MG63 (cell line): ENCODE measurements at regions not wholly inside any gene's neighbourhood (a gene's known extent, or its start where the extent isn't known, plus 50 kb on each side); places are given as distances from the start of the nearest gene placed in this dataset.

ENCODE experiments used
- DNase-seq: peaks from one replicate; pipeline ENCODE4 v3.0.0-alpha.2; 2020
- H3K27me3 ChIP-seq: fragments of 250-450 bp; sonication (Bioruptor Pico); 2 replicates; pipeline ENCODE4 v1.5.1; 2020; ENCODE audit warnings: mild to moderate bottlenecking, moderate library complexity
- H3K36me3 ChIP-seq: fragments of 250-450 bp; sonication (Bioruptor Pico); 2 replicates; pipeline ENCODE4 v1.5.1; 2020; ENCODE audit warnings: mild to moderate bottlenecking, moderate library complexity
- H3K4me3 ChIP-seq: fragments of 250-450 bp; sonication (Bioruptor Pico); 2 replicates; pipeline ENCODE4 v1.5.1; 2020; ENCODE audit warnings: mild to moderate bottlenecking, moderate library complexity
- H3K9me3 ChIP-seq: fragments of 250-450 bp; sonication (Bioruptor Pico); 2 replicates; pipeline ENCODE4 v1.5.1; 2020; ENCODE audit warnings: mild to moderate bottlenecking, moderate library complexity

- Histone ChIP-seq H3K27me3 (no peaks in the 10 kb centered on the region), H3K36me3 (no peaks in the 10 kb centered on the region), H3K4me3 (no peak overlapping the region), H3K9me3 (no peaks in the 10 kb centered on the region)
- DNase-seq = no peak
Measured at GRCh38 chr16:51045186-51045585, 105.9 kb downstream of the SALL1 start.

DNA sequence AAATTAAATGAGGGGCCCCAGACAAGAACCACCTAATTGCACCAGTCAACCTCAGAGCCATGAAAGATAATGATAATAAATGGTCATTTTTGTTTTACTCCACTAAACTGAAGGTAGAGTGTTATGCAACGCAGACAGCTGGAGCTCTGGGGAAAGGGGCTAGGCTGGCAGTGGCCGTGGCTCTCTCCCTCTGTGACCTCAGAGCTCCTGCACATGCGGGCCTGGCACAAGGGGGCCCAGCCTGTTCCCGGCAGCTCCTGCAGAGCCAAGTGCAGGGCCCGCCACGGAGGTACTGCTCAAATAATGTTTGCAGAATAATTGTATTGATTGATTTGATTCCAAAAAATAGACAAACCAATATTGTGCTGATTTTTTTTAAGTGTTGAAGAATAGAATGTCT, 109.5 kb downstream of the SALL1 start:
- Histone ChIP-seq H3K36me3 (no peaks in the 10 kb centered on the region), H3K4me3 (no peak overlapping the region), H3K9me3 (no peaks in the 10 kb centered on the region), H3K27me3 (no peaks in the 10 kb centered on the region)
- no peak for DNase-seq

DNA sequence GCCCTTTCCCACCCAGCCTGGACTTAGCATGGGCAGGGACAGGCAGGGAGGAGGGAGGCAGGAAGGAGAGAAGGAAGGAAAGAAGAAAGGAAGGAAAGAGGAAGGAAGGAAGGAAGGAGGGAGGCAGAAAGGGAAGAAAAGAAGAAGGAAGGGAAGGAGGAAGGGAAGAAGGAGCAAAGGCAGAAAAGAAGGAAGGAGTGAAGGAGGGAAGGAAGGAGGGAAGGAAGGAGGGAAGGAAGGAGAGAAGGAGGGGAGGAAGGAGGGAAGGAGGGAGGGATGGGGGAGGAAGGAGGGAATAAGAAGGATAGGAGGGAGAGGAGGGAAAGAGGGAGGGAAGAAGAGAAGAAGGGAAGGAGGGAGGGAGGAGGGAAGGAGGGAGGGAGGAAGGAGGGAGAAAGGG, 110.4 kb downstream of the SALL1 start:
- no peak overlapping the region for H3K4me3 ChIP-seq
- H3K36me3 ChIP-seq = no peaks in the 10 kb centered on the region
- DNase-seq = no peak
- H3K27me3 ChIP-seq = no peaks in the 10 kb centered on the region
- no peaks in the 10 kb centered on the region for H3K9me3 ChIP-seq

DNA sequence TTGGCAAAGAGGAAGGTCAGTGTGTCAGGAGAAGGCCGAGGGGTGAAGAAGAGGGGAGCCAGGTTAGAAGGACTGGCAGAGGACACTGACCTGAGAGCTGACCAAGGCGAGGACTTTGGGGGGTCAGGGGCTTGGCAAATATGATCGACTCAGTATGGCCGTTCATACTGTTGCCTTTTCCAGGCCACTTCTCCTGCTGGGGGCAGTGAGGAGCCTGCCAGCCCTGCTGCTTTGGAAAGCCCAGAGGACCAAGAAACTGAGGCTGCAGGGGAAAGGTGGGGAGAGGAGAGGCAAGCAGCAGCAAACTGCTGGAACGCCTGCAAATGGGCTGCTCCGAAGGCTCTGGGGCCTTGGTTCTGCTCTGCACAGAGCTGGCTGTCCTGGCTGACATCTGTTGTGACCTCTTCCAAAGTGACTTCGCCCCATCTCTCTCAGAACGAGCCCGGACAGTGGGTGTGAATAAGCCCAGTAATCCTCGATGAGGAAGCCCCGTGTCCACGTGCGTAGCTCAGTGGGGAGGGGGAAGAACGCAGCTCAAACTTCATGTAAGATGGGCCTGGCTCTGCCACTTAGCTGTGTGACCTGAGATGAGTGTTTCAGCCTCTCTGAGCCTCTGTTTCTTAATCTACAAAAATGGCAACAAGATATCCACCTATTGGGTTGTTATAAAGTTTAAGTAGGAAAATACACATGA, 111.3 kb downstream of the SALL1 start:
- no peak for DNase-seq
- Histone ChIP-seq H3K4me3 (no peak overlapping the region), H3K9me3 (no peaks in the 10 kb centered on the region), H3K36me3 (no peaks in the 10 kb centered on the region), H3K27me3 (no peaks in the 10 kb centered on the region)

GRCh38 chr16:51035711-51036110, 115.4 kb downstream of the SALL1 start:
- DNase-seq = no peak
- Histone ChIP-seq H3K4me3 (no peak overlapping the region), H3K36me3 (no peaks in the 10 kb centered on the region), H3K27me3 (no peaks in the 10 kb centered on the region), H3K9me3 (no peaks in the 10 kb centered on the region)

- H3K27me3 ChIP-seq = no peaks in the 10 kb centered on the region
- no peak for DNase-seq
Measured at GRCh38 chr16:51035110-51035498, 116.0 kb downstream of the SALL1 start.

GRCh38 chr16:51034481-51035109, 116.5 kb downstream of the SALL1 start:
- no peaks in the 10 kb centered on the region for H3K9me3 ChIP-seq
- no peak overlapping the region for H3K4me3 ChIP-seq
- no peaks in the 10 kb centered on the region for H3K27me3 ChIP-seq
- DNase-seq = no peak
- no peaks in the 10 kb centered on the region for H3K36me3 ChIP-seq

More at GRCh38 chr16:51035110-51035498, 116.0 kb downstream of the SALL1 start:
- Histone ChIP-seq H3K9me3 (no peaks in the 10 kb centered on the region), H3K36me3 (no peaks in the 10 kb centered on the region), H3K4me3 (no peak overlapping the region)

DNA sequence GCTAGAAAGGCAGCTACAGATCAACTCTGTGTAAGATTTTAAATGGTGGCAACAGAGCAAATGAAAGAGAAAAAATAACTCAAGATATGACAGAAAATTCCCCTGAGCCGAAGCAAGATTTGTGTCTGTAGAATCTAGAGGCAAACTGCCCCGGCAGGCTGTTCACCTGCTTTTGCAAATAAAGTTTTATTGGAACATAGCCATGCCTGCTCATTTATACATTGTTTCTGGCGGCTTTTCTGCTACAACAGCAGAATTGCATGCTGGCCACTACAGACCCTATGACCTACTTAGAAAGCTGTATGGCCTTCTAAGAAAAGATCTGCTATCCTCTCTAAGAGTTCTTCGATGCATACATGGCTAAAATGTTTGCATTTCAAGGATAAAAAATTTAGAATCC, 119.5 kb downstream of the SALL1 start:
- DNase-seq = no peak
- H3K36me3 ChIP-seq = no peaks in the 10 kb centered on the region

GRCh38 chr16:51030516-51030915, 120.6 kb downstream of the SALL1 start:
- no peaks in the 10 kb centered on the region for H3K36me3 ChIP-seq
- no peaks in the 10 kb centered on the region for H3K27me3 ChIP-seq
- H3K4me3 ChIP-seq = no peak overlapping the region
- no peaks in the 10 kb centered on the region for H3K9me3 ChIP-seq
- DNase-seq = no peak

More for the DNA sequence above, 119.5 kb downstream of the SALL1 start:
- no peaks in the 10 kb centered on the region for H3K27me3 ChIP-seq
- H3K4me3 ChIP-seq = no peak overlapping the region
- no peaks in the 10 kb centered on the region for H3K9me3 ChIP-seq

DNA sequence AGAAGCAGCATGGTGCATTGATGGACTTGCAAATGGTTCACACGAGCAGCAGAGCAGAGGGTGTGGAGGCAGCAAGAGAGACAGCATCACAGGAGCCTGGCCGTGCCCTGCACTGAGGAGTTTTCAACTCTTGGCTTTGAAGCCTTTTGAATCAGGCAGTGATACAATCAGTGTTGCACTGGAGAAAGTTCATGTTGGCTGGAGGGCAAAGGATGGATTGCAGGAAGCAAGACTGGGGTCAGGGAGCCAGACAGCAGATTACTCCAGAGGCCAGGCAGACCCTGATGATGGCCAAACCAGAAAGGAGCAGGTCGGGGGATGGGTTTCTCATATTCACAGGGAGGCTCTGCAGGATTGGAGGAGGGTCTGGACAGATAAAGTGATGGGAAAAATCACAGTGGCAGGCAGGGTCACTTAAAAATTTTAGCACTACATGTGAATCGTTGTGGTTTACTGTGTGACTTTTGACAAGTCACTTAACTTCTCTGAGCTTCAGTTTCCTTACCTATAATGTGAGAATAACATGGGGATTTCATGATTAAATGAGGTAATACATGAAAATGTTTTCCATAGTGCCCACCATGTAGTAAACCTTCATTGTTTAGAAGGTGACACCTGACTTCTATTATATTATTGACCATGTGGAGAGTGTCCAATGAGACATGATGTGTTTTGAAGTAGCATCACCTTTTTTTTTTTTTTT, 125.3 kb downstream of the SALL1 start:
- H3K4me3 ChIP-seq = no peak overlapping the region
- H3K36me3 ChIP-seq = no peaks in the 10 kb centered on the region
- no peak for DNase-seq
- no peaks in the 10 kb centered on the region for H3K27me3 ChIP-seq
- H3K9me3 ChIP-seq = no peaks in the 10 kb centered on the region

- Histone ChIP-seq H3K27me3 (no peaks in the 10 kb centered on the region), H3K9me3 (no peaks in the 10 kb centered on the region), H3K4me3 (no peak overlapping the region), H3K36me3 (no peaks in the 10 kb centered on the region)
- no peak for DNase-seq
Measured at GRCh38 chr16:51024703-51025102, 126.4 kb downstream of the SALL1 start.

DNA sequence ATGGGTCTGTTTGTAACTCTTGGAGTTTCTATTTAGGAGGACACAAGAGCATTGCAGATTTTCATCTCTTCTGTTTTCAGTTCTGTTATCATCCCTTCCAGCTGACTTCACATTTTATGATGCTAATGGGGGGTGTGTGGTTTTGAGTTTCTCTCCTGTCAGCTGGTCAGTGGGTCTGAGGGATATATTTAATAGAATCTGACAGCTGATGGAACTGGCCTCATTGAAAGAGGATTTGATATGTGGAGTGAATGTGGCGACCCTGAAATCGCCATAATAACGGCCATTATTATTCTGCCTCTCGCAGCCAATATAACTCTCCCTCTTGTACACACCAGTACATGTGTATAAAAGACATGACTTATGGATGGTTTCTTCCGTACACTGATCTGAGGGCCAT, 128.1 kb downstream of the SALL1 start:
- no peak for DNase-seq

GRCh38 chr16:51019617-51020016, 131.5 kb downstream of the SALL1 start:
- DNase-seq = no peak
- H3K9me3 ChIP-seq = no peaks in the 10 kb centered on the region
- H3K36me3 ChIP-seq = no peaks in the 10 kb centered on the region
- no peak overlapping the region for H3K4me3 ChIP-seq
- no peaks in the 10 kb centered on the region for H3K27me3 ChIP-seq

More for the DNA sequence above, 128.1 kb downstream of the SALL1 start:
- Histone ChIP-seq H3K9me3 (no peaks in the 10 kb centered on the region), H3K4me3 (no peak overlapping the region), H3K36me3 (no peaks in the 10 kb centered on the region), H3K27me3 (no peaks in the 10 kb centered on the region)

- Histone ChIP-seq H3K36me3 (no peaks in the 10 kb centered on the region), H3K9me3 (no peaks in the 10 kb centered on the region), H3K4me3 (no peak overlapping the region), H3K27me3 (no peaks in the 10 kb centered on the region)
- DNase-seq = no peak
Measured at GRCh38 chr16:51017969-51018368, 133.1 kb downstream of the SALL1 start.

DNA sequence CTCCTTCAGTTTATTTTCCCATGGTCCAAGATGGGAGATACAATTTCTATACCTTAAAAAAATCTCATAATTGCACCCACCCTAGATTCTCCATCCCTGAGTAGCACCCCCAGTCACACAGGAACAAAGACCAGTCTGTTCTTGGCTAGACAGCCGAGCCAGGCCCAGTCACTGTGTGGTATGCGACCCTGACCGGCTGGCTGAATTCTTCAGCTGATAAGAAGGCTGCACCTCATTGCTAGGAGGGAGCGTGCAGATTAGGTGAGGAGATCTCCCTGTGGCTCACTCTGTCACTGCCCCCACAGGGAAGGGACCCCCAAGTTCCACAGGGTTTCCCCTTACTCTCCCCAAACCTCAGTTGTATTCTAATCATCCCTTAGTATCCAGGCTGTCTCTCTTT, 138.7 kb downstream of the SALL1 start:
- H3K27me3 ChIP-seq = no peaks in the 10 kb centered on the region
- H3K36me3 ChIP-seq = no peaks in the 10 kb centered on the region
- H3K4me3 ChIP-seq = no peak overlapping the region
- no peaks in the 10 kb centered on the region for H3K9me3 ChIP-seq
- DNase-seq = no peak

GRCh38 chr16:51010817-51011216, 140.3 kb downstream of the SALL1 start:
- no peak for DNase-seq
- Histone ChIP-seq H3K4me3 (no peak overlapping the region), H3K9me3 (no peaks in the 10 kb centered on the region), H3K36me3 (no peaks in the 10 kb centered on the region), H3K27me3 (no peaks in the 10 kb centered on the region)

DNA sequence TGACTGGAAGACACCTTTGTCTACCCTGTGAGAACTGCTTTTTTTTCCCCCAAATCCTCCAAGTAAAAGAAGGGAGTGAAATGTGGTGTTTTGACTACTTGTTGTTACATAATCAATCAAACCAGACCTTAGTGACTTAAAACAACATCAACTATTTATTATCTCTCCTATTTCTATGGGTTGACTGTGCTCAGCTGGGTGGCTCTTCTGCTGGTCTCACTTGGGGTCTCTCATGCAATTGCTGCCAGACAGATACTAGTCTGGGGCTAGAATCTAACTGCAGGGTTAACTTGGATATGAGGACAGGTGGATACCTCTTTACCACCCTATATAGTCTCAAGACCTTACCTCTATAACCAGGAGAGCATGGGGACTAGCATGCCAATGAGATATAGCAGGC, 141.3 kb downstream of the SALL1 start:
- H3K27me3 ChIP-seq = no peaks in the 10 kb centered on the region
- no peak for DNase-seq
- H3K4me3 ChIP-seq = no peak overlapping the region
- H3K36me3 ChIP-seq = no peaks in the 10 kb centered on the region
- no peaks in the 10 kb centered on the region for H3K9me3 ChIP-seq

DNA sequence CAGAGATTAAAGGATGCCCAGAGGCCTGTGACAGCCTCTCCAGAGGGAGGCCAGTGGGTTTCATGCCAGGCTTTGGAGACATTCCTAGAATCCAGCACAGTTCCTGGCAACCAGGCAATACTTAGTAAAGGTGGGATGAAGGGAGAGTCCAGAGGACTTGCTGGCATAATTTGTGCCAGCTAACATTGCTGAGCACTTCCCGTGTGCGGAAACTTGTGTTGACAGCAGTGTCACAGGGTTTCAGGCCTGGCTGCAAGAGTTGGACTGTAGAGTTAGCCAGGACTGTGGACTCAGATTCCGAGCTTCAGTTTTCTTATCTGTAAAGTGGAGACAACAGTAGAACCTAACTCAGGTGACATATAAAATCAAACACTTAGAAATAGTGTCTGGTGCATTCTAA, 141.7 kb downstream of the SALL1 start:
- Histone ChIP-seq H3K4me3 (no peak overlapping the region), H3K36me3 (no peaks in the 10 kb centered on the region), H3K27me3 (no peaks in the 10 kb centered on the region), H3K9me3 (no peaks in the 10 kb centered on the region)
- no peak for DNase-seq
